NOMO-1 treated with DMSO at 0.1 percent for 48 hours (cell line): ENCODE measurements at regions not wholly inside any gene's neighbourhood (a gene's known extent, or its start where the extent isn't known, plus 50 kb on each side); places are given as distances from the start of the nearest gene placed in this dataset.

Experiments
- DNase-seq: peaks from one replicate; lab custom pipeline; 2025; ENCODE audit not compliant: unreplicated experiment; lab: John Stamatoyannopoulos, UW

DNA sequence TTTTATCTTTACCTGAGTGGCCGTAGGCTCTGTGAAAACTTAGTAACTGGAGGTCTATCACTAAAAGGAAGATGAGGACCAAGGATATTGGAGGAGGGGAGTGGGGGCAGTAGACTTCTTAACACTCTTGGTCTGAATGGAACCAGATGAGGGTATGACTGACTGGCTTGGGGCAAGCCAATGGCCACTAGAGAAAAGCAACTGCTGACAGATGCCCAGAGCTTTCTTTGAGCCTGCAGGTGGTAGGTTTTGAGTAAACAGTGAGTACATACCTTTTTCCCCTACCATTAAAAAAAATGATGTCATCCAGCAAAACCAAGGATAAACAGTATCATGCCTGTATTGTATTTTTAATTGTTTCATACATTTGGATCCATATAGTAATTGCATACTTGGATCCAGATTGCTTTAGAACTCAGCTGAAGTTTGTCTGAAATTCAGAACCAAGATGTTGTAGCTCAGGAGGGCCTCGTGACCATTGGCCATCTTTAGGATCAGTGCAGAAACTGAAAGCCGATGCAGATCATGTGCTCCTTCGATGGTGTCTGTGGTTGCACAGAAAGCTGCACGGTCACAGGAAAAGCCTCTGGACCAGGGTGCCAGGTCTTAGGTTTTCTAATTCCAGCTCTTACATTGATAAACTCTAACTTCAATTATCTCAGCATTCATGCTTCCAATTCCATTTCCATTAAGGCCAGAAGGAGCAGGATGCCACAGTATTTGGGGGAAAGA lies 131.0 kb downstream of the PDGFRA start:
- DNase-seq: no peak

DNA sequence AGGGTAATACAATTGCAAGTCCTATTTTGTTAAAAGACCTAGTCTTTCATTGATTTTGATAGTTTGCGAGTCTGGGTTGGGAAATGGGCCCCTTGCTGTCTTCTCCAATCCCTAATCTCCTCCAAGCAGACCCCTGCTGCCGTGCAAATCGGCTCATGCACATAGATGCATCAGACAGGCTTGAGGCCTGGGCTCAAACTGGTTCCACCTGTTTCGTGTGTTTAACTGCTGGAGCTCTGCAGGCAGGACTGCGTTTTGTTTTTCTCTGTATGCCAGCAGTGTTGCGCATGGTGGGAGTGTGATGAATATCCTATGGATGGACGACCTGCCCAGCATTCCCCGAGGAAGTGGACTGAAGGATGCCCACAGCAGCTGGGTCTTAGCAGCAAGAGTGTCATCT lies 133.9 kb downstream of the PDGFRA start:
- no peak for DNase-seq

DNA sequence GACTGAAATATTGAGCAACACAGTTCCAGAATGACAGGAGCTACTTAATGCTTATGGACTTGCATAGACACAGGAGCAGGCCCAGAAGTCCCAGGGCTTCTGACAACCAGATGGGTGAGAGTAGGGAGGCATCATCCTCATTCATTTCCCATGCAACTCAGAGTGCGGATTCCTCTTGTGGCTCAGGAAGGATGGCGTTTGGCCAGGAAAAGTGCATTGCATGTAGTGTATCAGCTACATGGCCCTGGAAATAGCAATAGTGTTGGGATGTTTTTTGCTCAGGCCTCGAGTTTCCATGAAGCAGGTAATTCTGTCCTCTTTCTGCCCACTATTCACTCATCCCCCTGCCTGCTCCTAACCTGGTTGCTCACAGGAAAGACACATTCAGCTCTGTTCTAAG lies 136.6 kb downstream of the PDGFRA start:
- no peak for DNase-seq

DNA sequence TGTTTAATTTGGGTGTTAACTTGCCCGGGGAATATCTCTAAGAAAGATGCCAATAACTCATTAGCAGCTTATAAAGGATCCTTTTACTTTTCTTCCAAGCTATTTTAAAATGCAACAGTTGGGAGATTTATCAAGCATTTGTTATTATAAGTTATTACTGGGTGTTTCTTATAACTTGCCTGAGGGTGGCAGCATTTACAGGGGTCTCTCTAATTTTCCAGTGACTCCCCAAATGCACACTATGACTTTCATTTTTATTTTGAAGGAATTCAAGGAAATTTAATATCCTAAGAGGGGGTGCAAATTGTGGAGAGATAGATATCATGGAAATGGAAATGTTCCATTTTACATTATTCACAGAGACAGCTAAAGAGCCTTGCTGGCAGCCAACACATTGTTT lies 138.0 kb downstream of the PDGFRA start:
- no peak for DNase-seq

DNA sequence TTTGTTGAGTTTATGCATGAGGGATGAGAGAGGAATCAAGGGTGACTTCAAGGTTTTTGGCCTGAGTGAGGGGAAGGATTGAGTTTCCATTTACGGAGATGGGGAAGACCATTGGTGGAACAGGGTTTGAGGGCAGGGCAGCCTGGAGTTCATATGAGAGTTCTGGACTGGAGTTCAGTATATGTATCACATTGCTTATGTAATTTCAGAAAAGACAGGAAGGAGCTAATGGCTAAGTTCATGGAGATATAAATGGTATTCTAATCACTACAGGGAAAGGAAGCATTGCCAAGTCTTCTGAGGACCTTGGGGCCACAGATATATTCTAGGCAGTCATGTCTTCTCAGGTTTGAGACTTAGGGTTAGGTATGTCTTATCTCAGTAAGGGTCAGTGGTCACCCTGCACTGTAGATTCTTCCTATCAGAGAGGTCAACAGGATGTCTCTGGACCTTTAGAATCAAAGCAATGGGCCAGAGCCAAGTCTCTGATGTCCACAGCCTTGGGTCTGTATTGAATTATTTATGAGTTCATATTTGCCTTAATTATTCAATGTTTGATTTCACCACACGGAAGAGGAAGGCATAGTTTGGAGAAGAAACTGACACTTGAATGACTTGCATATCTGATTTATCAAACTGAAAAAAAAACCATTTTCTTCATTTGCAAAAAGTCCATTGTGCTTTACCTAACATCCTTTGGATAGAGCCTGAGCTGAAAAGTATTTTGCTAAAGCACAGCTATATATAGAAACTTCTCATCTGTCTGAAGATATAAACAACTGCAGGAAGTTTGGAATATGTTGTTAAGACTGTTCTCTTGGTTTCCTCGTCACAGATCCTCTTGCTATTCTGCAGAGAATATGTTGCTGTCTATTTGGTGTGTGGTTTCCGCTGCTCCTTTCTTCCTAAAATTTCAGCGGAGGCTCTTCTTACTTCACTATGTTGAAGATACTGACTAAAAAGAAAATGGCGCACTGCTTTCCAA lies 139.5 kb downstream of the PDGFRA start:
- DNase-seq: peak; percentile 23

DNA sequence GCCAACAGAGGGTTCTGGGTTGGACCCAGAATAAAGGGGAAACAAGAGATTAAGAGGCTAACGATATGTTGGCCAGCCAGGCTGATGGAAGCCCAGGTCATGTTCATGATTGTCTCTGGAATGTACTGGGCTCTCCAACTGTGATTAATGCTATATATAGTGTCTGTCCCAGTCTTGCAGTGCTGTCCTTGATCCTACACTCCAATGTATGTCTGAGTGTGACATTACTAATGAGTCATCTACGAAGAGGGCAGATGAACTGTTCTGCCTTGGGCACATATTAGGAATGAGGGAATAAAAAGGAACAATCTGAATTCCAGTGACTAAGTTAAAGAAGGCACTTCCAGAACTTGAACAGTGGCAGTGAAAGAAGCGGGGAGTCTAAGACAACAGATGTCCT lies 142.1 kb downstream of the PDGFRA start:
- no peak for DNase-seq

GRCh38 chr4:54372951-54373350 lies 143.9 kb downstream of the PDGFRA start:
- DNase-seq: no peak

GRCh38 chr4:54373718-54374210 lies 144.7 kb downstream of the PDGFRA start:
- DNase-seq: no peak

DNA sequence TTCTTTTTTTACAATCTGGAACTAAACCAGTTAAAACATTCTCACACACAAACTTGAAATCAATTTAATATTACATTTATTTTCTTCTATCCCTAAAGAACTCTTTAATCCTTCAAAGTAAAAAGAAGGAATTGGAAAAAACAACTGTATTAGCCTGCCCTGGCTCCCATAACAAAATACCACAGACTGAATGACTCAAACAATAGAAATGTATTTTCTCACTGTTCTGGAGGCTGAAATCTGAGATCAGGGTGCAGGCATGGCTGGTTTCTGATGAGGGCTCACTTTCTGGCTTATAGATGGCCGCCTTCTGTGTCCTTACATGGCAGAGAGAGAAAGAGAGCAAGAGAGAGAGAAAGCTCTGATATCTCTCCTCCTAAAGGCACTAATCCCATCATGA lies 149.4 kb downstream of the PDGFRA start:
- no peak for DNase-seq

DNA sequence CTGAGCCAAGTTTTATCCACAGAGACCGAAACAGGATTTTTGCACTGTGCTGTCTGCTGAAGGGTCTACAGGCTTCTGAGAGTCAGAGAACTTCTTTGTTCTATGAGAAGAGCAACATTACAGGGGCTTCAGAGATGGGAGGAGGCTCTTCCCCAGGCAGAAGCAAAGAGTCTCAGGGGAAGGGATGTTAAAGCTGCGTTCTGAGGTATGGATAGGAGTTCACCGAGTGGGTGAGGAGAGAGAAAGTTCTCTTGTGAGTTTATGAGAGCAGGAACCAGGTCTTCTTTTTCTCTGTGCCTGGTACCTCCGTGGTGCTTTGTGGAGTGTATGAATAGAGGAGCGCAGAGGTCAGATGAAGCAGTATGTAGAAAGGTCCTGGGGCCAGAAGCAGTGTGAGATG lies 155.1 kb downstream of the PDGFRA start:
- DNase-seq: no peak

DNA sequence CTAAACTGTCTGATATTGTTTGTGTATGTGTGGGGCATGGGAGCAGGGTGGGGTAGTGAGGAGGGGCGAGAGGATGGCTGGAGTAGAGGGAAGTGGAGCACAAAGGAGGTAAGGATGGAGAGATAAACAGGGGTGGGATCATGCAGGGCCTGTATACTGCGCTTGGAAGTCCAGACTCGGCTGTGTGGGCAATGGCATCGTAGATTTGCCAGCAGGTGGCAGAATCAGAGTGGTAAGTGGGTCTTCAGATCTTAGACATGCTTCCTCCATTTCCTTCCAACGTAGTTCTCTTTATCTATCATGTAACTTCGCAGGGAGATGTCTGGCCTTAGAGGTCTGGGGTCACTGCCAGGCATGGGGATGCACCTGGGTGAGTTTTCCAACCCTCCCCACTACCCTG lies 155.5 kb downstream of the PDGFRA start:
- DNase-seq: peak; percentile 50

GRCh38 chr4:54386042-54386669 lies 157.1 kb downstream of the PDGFRA start:
- DNase-seq: no peak

GRCh38 chr4:54386693-54387092 lies 157.6 kb downstream of the PDGFRA start:
- DNase-seq: no peak

- DNase-seq: no peak
These were observed 161.6 kb downstream of the PDGFRA start for GRCh38 chr4:54390670-54391069.

GRCh38 chr4:54391104-54391503 lies 162.0 kb downstream of the PDGFRA start:
- DNase-seq: no peak

- peak; percentile 1 for DNase-seq
These were observed 163.4 kb downstream of the PDGFRA start for GRCh38 chr4:54392479-54392878.

DNA sequence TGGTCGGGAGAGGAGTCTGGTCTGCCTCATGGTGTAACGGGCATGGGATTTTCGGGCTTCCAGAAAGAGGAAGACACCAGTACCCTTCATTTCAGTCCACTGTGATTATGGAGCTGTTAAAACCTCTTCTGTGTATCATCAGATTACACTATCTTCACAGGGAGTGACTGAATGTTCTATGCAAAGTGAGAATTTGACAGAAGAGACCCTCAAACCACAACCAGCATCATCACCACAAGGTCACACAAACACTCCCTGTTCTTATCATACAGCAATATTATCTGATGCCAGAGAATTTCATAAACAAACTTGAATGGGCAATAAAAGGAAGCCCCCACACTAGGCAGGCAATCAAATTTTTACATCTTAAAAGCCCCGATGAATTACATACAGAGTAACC lies 164.2 kb downstream of the PDGFRA start:
- DNase-seq: no peak

GRCh38 chr4:54395013-54395527 lies 166.0 kb downstream of the PDGFRA start:
- no peak for DNase-seq

GRCh38 chr4:54400188-54400587 lies 171.1 kb downstream of the PDGFRA start:
- no peak for DNase-seq

DNA sequence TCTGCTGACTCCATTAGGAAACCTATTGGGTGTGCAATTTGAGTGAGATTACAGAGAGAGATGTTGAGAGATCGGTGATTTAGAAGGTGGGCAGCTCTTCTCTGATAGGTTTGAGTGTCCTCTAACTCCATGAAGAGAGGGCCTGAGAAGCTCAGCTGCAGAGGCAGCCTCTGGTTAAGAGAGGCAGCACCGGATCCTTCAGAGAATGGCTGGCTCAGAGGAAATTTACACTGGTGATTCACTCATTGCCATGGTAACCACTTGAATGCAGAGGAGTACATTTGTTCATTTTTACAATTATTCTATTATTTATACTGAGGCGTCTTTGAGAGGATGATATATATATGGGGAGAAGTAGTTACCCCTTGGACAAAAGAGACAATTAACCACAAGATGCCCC lies 171.7 kb downstream of the PDGFRA start:
- no peak for DNase-seq

DNA sequence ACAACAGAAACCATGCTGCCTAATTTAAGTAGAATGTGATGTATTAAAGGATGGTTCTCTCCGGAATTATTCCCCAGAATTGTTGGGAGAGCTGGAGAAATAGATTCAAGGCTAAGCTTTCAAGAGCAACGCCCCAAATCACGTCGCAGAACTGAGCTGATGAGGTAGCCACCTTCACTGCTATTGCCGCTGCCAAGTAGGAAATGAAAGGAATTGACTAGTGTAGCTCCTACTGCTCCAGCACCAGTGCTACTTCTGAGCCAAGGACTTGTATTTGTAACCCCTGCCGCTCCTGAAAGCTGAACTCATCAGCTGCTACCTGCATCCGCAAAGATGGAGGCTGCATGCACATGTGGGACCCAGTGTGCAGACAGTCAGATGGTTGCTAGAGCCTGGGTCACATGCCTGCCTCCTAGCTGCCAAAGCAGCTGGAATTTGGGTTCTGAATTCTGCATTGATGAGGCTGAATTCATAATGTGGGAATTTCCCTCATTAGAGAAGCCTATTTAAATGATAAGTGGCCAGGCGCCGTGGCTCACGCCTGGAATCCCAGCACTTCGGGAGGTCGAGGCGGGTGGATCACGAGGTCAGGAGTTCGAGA lies 173.9 kb downstream of the PDGFRA start:
- no peak for DNase-seq
